Hematopoietic multipotent progenitor cell treated with erythropoietin and hydrocortisone succinate and interleukin-3 and kit ligand, for 6 days (in vitro differentiated cells): ENCODE measurements at regions not wholly inside any gene's neighbourhood (a gene's known extent, or its start where the extent isn't known, plus 50 kb on each side); places are given as distances from the start of the nearest gene placed in this dataset.
"Not testable (repeated sequence)": the region's sequence is repeated elsewhere in the genome, so short reads cannot be mapped to it uniquely, and the experiment has no call there.

Source experiments
- DNase-seq: peaks from one replicate; pipeline ENCODE4 v3.0.0-alpha.2; 2015

- no peak for DNase-seq
Measured at GRCh38 chr4:31687717-31688342, 967.7 kb downstream of the PCDH7 start.

GRCh38 chr4:31692399-31692940 lies 972.3 kb downstream of the PCDH7 start:
- no peak for DNase-seq

GRCh38 chr4:31701256-31701655 lies 981.1 kb downstream of the PCDH7 start:
- DNase-seq, result no peak

- no peak for DNase-seq
Measured at GRCh38 chr4:31702326-31702725, 982.2 kb downstream of the PCDH7 start.

- DNase-seq, result no peak
Measured at GRCh38 chr4:31714238-31714637, 994.1 kb downstream of the PCDH7 start.

GRCh38 chr4:31715302-31715701 lies 995.1 kb downstream of the PCDH7 start:
- DNase-seq, result no peak

- no peak for DNase-seq
Measured at GRCh38 chr4:31727030-31727429, 1006.9 kb downstream of the PCDH7 start.

- no peak for DNase-seq
Measured at GRCh38 chr4:31735004-31735403, 1014.8 kb downstream of the PCDH7 start.

GRCh38 chr4:31737419-31737818 lies 1017.2 kb downstream of the PCDH7 start:
- DNase-seq, result peak; percentile 63

- no peak for DNase-seq
Measured at GRCh38 chr4:31741326-31741725, 1021.2 kb downstream of the PCDH7 start.

GRCh38 chr4:31748382-31748781 lies 1028.2 kb downstream of the PCDH7 start:
- DNase-seq, result no peak

- DNase-seq, result not testable (repeated sequence)
Measured at GRCh38 chr4:31750581-31750980, 1030.4 kb downstream of the PCDH7 start.

GRCh38 chr4:31755751-31756150 lies 1035.6 kb downstream of the PCDH7 start:
- no peak for DNase-seq

GRCh38 chr4:31768756-31769155 lies 1048.6 kb downstream of the PCDH7 start:
- DNase-seq, result no peak

GRCh38 chr4:31783311-31783710 lies 1063.1 kb downstream of the PCDH7 start:
- DNase-seq, result no peak

GRCh38 chr4:31784558-31784957 lies 1064.4 kb downstream of the PCDH7 start:
- DNase-seq, result no peak

GRCh38 chr4:31787701-31788100 lies 1067.5 kb downstream of the PCDH7 start:
- DNase-seq, result no peak

- DNase-seq, result no peak
Measured at GRCh38 chr4:31788676-31789075, 1068.5 kb downstream of the PCDH7 start.

- no peak for DNase-seq
Measured at GRCh38 chr4:31791666-31792065, 1071.5 kb downstream of the PCDH7 start.

- no peak for DNase-seq
Measured at GRCh38 chr4:31793907-31794306, 1073.7 kb downstream of the PCDH7 start.

GRCh38 chr4:31797052-31797451 lies 1076.9 kb downstream of the PCDH7 start:
- not testable (repeated sequence) for DNase-seq

GRCh38 chr4:31803526-31804195 lies 1083.5 kb downstream of the PCDH7 start:
- no peak for DNase-seq

GRCh38 chr4:31807036-31807435 lies 1086.9 kb downstream of the PCDH7 start:
- DNase-seq, result no peak

- DNase-seq, result no peak
Measured at GRCh38 chr4:31844350-31844749, 1124.2 kb downstream of the PCDH7 start.

GRCh38 chr4:31851946-31852345 lies 1131.8 kb downstream of the PCDH7 start:
- no peak for DNase-seq
